ENCODE measurements at regions not wholly inside any gene's neighbourhood (a gene's known extent, or its start where the extent isn't known, plus 50 kb on each side); places are given as distances from the start of the nearest gene placed in this dataset.
"Not testable (repeated sequence)": the region's sequence is repeated elsewhere in the genome, so short reads cannot be mapped to it uniquely, and the experiment has no call there.

- no peak for DNase-seq
These were observed 251.9 kb downstream of the PAPSS1 start for GRCh38 chr4:107468156-107468555.

- no peak for DNase-seq
These were observed 252.6 kb downstream of the PAPSS1 start for GRCh38 chr4:107467461-107467860.

GRCh38 chr4:107458194-107458593, 261.8 kb downstream of the PAPSS1 start:
- no peak for DNase-seq

GRCh38 chr4:107453987-107454386, 266.0 kb downstream of the PAPSS1 start:
- no peak for DNase-seq

GRCh38 chr4:107452717-107453630, 267.1 kb downstream of the PAPSS1 start:
- DNase-seq: no peak

GRCh38 chr4:107449611-107450369, 270.2 kb downstream of the PAPSS1 start:
- DNase-seq: no peak

- DNase-seq: no peak
These were observed 277.4 kb downstream of the PAPSS1 start for GRCh38 chr4:107442538-107443111.

GRCh38 chr4:107439401-107439800, 280.6 kb downstream of the PAPSS1 start:
- no peak for DNase-seq

- DNase-seq: not testable (repeated sequence)
These were observed 283.6 kb downstream of the PAPSS1 start for GRCh38 chr4:107436471-107436870.

GRCh38 chr4:107432451-107432850, 287.6 kb downstream of the PAPSS1 start:
- no peak for DNase-seq

GRCh38 chr4:107423677-107424405, 296.2 kb downstream of the PAPSS1 start:
- DNase-seq: no peak

- DNase-seq: not testable (repeated sequence)
These were observed 300.5 kb downstream of the PAPSS1 start for GRCh38 chr4:107419536-107419935.

- DNase-seq: no peak
These were observed 301.0 kb downstream of the PAPSS1 start for GRCh38 chr4:107419052-107419451.

GRCh38 chr4:107415490-107415889, 304.5 kb downstream of the PAPSS1 start:
- not testable (repeated sequence) for DNase-seq

- DNase-seq: not testable (repeated sequence)
These were observed 310.2 kb downstream of the PAPSS1 start for GRCh38 chr4:107409872-107410271.

GRCh38 chr4:107408968-107409367, 311.1 kb downstream of the PAPSS1 start:
- no peak for DNase-seq

- no peak for DNase-seq
These were observed 315.3 kb downstream of the PAPSS1 start for GRCh38 chr4:107404591-107405300.

GRCh38 chr4:107402291-107402690, 317.7 kb downstream of the PAPSS1 start:
- no peak for DNase-seq

GRCh38 chr4:107392951-107393350, 327.1 kb downstream of the PAPSS1 start:
- DNase-seq: no peak

GRCh38 chr4:107392380-107392779, 327.7 kb downstream of the PAPSS1 start:
- no peak for DNase-seq

GRCh38 chr4:107391630-107392028, 328.4 kb downstream of the PAPSS1 start:
- no peak for DNase-seq

GRCh38 chr4:107391009-107391629, 328.9 kb downstream of the PAPSS1 start:
- DNase-seq: no peak
